ENCODE measurements at regions not wholly inside any gene's neighbourhood (a gene's known extent, or its start where the extent isn't known, plus 50 kb on each side); places are given as distances from the start of the nearest gene placed in this dataset.

DNA sequence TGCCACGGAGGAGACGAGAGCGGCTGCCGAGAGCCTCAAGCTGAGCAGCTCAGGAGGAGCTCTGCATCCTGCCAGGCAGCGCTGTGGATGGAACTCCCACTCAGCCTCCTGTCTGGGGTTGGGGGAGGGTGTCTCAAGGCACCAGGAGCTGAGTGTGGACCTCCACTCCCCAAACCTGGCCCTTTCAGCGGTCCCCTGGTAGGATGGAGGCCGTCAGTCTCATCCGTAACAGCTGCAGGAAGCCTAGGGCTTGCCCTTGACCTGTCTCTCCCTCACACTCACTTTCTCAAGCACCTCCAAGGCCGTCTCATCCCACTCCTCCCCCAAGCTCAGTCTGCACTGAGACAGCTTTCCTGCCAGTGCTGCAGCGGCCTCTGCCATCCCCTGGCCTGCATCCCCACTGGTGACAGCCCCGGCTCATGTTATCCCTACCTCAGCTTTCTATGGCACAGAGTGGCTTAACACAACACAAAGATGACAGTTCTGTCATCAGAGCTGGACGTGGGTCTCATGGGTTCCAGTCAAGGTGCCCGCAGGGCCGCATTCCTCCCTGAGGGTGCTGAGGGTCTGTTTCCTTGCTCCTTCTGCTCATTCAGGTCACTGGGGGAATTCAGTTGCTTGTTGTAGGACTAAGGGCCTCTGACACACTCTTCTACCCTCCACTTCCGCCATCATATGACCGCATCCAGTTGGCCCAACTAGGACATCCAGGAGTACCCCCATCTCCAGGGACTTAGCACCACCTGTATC, 341.9 kb upstream of the B3GAT1 start:
- TF ChIP-seq, protein P1, sequence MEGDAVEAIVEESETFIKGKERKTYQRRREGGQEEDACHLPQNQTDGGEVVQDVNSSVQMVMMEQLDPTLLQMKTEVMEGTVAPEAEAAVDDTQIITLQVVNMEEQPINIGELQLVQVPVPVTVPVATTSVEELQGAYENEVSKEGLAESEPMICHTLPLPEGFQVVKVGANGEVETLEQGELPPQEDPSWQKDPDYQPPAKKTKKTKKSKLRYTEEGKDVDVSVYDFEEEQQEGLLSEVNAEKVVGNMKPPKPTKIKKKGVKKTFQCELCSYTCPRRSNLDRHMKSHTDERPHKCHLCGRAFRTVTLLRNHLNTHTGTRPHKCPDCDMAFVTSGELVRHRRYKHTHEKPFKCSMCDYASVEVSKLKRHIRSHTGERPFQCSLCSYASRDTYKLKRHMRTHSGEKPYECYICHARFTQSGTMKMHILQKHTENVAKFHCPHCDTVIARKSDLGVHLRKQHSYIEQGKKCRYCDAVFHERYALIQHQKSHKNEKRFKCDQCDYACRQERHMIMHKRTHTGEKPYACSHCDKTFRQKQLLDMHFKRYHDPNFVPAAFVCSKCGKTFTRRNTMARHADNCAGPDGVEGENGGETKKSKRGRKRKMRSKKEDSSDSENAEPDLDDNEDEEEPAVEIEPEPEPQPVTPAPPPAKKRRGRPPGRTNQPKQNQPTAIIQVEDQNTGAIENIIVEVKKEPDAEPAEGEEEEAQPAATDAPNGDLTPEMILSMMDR (IDR thresholded peaks at IDR 0.05) = no peak
- TF ChIP-seq EZH2 (IDR thresholded peaks at IDR 0.05) (no peak), EZH2phosphoT487 (IDR thresholded peaks at IDR 0.05) (no peak)
